ENCODE measurements at regions not wholly inside any gene's neighbourhood (a gene's known extent, or its start where the extent isn't known, plus 50 kb on each side); places are given as distances from the start of the nearest gene placed in this dataset.

DNA sequence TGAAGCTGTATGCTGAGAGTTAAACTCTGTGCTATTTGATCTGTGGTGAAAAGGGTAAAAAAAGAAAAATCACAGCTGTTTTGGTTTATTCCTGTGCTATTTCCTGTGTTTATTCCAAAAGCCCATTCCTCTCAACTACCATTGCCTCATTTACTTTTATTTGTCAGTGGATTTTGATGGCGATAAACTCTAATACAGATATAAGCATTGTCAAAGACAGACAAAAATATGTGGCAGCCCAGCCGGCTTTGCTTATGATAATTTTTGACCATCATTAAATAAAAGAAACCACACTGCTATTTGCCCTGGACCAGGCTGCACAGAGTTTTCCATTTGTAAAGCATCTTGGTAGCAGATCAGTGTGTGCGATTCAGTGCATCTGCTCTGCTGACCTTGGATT is 473.6 kb upstream of the ASIC2 start:
- Histone ChIP-seq H3K27me3 (no peaks in the 10 kb centered on the region), H3K4me3 (no peak overlapping the region), H3K36me3 (ENCODE audit: low read depth, missing control alignments) (no peaks in the 10 kb centered on the region), H3K27ac (no peak overlapping the region), H3K4me1 (no peaks in the 10 kb centered on the region), H3K9me3 (no peaks in the 10 kb centered on the region)
- 54 to 55% methylated on average over 3 of the region's 3 CpGs for WGBS, 2 donors
- intact Hi-C loops (cut with DNase I; ENCODE audit: low total_unique reads): no loop called here
- TF ChIP-seq, protein P1, sequence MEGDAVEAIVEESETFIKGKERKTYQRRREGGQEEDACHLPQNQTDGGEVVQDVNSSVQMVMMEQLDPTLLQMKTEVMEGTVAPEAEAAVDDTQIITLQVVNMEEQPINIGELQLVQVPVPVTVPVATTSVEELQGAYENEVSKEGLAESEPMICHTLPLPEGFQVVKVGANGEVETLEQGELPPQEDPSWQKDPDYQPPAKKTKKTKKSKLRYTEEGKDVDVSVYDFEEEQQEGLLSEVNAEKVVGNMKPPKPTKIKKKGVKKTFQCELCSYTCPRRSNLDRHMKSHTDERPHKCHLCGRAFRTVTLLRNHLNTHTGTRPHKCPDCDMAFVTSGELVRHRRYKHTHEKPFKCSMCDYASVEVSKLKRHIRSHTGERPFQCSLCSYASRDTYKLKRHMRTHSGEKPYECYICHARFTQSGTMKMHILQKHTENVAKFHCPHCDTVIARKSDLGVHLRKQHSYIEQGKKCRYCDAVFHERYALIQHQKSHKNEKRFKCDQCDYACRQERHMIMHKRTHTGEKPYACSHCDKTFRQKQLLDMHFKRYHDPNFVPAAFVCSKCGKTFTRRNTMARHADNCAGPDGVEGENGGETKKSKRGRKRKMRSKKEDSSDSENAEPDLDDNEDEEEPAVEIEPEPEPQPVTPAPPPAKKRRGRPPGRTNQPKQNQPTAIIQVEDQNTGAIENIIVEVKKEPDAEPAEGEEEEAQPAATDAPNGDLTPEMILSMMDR (IDR thresholded peaks at IDR 0.05): no peak
- no peak for DNase-seq

DNA sequence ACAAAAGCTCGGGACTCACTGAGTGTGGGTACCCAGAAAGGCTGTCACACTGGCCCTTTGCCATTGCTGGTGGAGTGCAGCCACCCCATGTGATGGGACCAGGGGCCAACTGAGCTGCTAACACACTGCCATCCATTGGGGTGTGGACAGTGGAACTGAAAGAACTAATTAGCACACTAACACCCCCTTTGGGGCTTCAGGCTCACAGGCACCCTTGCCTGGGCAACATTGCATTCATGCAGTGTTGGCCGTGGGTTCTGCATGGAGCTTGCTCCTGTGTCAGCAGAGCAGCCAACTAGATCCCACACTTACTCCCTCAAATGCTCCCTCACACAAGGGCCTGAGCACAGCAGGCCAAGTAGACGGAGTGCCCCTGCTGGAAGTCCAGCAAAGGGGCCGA is 476.0 kb upstream of the ASIC2 start:
- DNase-seq: no peak
- intact Hi-C loops (cut with DNase I; ENCODE audit: low total_unique reads): no loop called here
- Histone ChIP-seq H3K36me3 (ENCODE audit: low read depth, missing control alignments) (no peaks in the 10 kb centered on the region), H3K27ac (no peak overlapping the region), H3K4me1 (no peaks in the 10 kb centered on the region), H3K9me3 (no peaks in the 10 kb centered on the region), H3K27me3 (no peaks in the 10 kb centered on the region), H3K4me3 (no peak overlapping the region)
- 78 to 86% methylated on average over 3 to 4 of the region's 4 CpGs for WGBS, 2 donors
- TF ChIP-seq, protein P1 (IDR thresholded peaks at IDR 0.05): no peak
- TF ChIP-seq POLR2A (IDR thresholded peaks at IDR 0.05): no peak

DNA sequence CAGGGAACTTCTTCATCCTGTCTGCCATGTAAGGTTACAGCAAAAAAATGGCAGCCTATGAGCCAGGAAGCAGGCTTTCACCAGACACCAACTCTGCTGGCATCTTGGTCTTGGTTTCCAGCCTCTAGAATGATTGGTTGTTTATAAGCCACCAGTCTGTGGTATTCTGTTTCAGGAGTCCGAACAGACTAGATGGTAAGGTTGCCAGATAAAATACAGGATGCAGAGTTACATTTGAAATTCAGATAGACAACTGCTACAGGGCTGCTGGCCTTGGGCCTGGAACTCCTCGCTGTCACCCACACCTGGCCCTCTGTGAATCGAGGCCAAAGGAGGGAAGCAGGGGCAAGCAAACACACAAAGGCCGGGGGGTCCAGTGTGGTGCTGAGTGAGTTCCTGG is 478.8 kb upstream of the CCL2 start:
- TF ChIP-seq, protein P1 (IDR thresholded peaks at IDR 0.05): no peak
- no peak for TF ChIP-seq POLR2A (IDR thresholded peaks at IDR 0.05)
- intact Hi-C loops (cut with DNase I; ENCODE audit: low total_unique reads): no loop called here
- no peak overlapping the region for H3K4me3 ChIP-seq
- H3K4me1 ChIP-seq: peaks cover 3% of the 10 kb centered on the region
- no peaks in the 10 kb centered on the region for H3K36me3 ChIP-seq (ENCODE audit: low read depth, missing control alignments)
- WGBS, 2 donors: 81 to 94% methylated on average over 3 to 4 of the region's 4 CpGs
- DNase-seq: no peak
- no peak overlapping the region for H3K27ac ChIP-seq
- no peaks in the 10 kb centered on the region for H3K27me3 ChIP-seq
- no peaks in the 10 kb centered on the region for H3K9me3 ChIP-seq

DNA sequence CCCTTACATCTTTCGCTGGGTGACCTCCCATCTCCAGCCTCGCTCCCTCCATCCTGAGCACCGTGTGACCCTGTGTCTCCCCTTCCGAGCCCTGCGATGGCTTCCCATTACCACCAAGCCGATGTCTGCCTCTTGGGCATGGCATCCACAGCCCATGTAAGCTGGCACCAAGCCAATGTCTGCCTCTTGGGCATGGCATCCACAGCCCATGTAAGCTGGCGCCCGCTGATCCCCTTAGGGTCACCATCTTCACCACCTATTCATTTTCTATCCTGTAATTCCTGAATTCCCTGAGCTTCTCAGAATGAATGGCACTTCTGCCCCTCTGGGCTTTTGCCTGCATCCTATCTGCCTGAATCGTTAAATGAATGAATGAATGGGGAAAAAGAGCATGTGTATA is 478.2 kb upstream of the CCL2 start:
- Histone ChIP-seq H3K27me3 (no peaks in the 10 kb centered on the region), H3K9me3 (no peaks in the 10 kb centered on the region), H3K4me1 (peaks cover 3% of the 10 kb centered on the region), H3K27ac (no peak overlapping the region), H3K4me3 (no peak overlapping the region), H3K36me3 (ENCODE audit: low read depth, missing control alignments) (no peaks in the 10 kb centered on the region)
- intact Hi-C loops (cut with DNase I; ENCODE audit: low total_unique reads): no loop called here
- WGBS, 2 donors: 79 to 92% methylated on average over 9 of the region's 9 CpGs
- TF ChIP-seq, protein P1 (IDR thresholded peaks at IDR 0.05): no peak
- TF ChIP-seq POLR2A (IDR thresholded peaks at IDR 0.05): no peak
- DNase-seq: no peak

DNA sequence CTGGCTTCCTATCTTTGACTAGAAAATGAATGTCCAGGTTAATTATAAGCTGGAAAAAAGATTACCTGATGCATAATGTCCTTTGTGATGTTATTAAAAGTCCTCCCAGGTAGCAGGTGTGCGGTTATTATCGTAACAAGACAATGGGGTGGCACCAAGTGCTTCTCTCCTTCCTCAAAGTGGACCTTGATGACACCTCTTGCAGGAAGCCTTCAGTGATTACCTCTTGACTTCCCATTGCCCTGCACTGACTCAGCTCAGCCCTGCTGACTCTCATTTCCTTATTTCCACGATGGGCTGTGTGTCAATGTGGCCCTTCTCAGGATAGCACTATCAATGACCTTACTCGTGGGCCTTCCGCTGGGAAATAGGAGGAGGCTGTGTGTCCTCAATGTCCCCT is 477.4 kb upstream of the CCL2 start:
- H3K4me3 ChIP-seq: no peak overlapping the region
- peaks cover 3% of the 10 kb centered on the region for H3K4me1 ChIP-seq
- DNase-seq: no peak
- no peaks in the 10 kb centered on the region for H3K9me3 ChIP-seq
- intact Hi-C loops (cut with DNase I; ENCODE audit: low total_unique reads): no loop called here
- TF ChIP-seq POLR2A (IDR thresholded peaks at IDR 0.05): no peak
- TF ChIP-seq, protein P1 (IDR thresholded peaks at IDR 0.05): no peak
- no peak overlapping the region for H3K27ac ChIP-seq
- no peaks in the 10 kb centered on the region for H3K27me3 ChIP-seq
- 87 to 88% methylated on average over 5 of the region's 5 CpGs for WGBS, 2 donors
- no peaks in the 10 kb centered on the region for H3K36me3 ChIP-seq (ENCODE audit: low read depth, missing control alignments)

All from testis (tissue), 2 donors.